Kidney epithelial cell (primary cell): ENCODE measurements at regions not wholly inside any gene's neighbourhood (a gene's known extent, or its start where the extent isn't known, plus 50 kb on each side); places are given as distances from the start of the nearest gene placed in this dataset.
"Not testable (repeated sequence)": the region's sequence is repeated elsewhere in the genome, so short reads cannot be mapped to it uniquely, and the experiment has no call there.

Experiments used
- DNase-seq: peaks from one replicate; pipeline ENCODE4 v3.0.0-alpha.2; 2010; ENCODE audit warnings: low read depth
- H3K27me3 ChIP-seq: 2 replicates; pipeline ENCODE4 v1.6.0; 2011; ENCODE audit warnings: low read length; ENCODE audit not compliant: control insufficient read depth, insufficient read depth
- H3K36me3 ChIP-seq: 2 replicates; pipeline ENCODE4 v1.5.1; 2011; ENCODE audit warnings: low read length; ENCODE audit not compliant: control insufficient read depth, insufficient read depth
- H3K4me3 ChIP-seq: 2 replicates; pipeline ENCODE4 v1.5.1; 2011; ENCODE audit warnings: low read depth, mild to moderate bottlenecking, control low read depth, low read length
- TF ChIP-seq, protein P1 (sequence below): IDR thresholded peaks from 2 replicates; pipeline ENCODE4 v1.5.1; 2011; ENCODE audit warnings: mild to moderate bottlenecking, moderate library complexity, low read length, control low read depth, inconsistent platforms; ENCODE audit not compliant: insufficient read depth, poor library complexity, severe bottlenecking

- TF ChIP-seq, protein P1, sequence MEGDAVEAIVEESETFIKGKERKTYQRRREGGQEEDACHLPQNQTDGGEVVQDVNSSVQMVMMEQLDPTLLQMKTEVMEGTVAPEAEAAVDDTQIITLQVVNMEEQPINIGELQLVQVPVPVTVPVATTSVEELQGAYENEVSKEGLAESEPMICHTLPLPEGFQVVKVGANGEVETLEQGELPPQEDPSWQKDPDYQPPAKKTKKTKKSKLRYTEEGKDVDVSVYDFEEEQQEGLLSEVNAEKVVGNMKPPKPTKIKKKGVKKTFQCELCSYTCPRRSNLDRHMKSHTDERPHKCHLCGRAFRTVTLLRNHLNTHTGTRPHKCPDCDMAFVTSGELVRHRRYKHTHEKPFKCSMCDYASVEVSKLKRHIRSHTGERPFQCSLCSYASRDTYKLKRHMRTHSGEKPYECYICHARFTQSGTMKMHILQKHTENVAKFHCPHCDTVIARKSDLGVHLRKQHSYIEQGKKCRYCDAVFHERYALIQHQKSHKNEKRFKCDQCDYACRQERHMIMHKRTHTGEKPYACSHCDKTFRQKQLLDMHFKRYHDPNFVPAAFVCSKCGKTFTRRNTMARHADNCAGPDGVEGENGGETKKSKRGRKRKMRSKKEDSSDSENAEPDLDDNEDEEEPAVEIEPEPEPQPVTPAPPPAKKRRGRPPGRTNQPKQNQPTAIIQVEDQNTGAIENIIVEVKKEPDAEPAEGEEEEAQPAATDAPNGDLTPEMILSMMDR, result no peak
- peaks cover 2% of the 10 kb centered on the region for H3K27me3 ChIP-seq
Measured at GRCh38 chr2:105539331-105539730, 140.5 kb upstream of the FHL2 start.

GRCh38 chr2:105538840-105539239 is 140.0 kb upstream of the FHL2 start:
- DNase-seq, result no peak
- no peaks in the 10 kb centered on the region for H3K36me3 ChIP-seq
- no peak overlapping the region for H3K4me3 ChIP-seq
- TF ChIP-seq, protein P1, result no peak
- peaks cover 2% of the 10 kb centered on the region for H3K27me3 ChIP-seq

More at GRCh38 chr2:105539331-105539730, 140.5 kb upstream of the FHL2 start:
- no peaks in the 10 kb centered on the region for H3K36me3 ChIP-seq
- DNase-seq, result no peak
- H3K4me3 ChIP-seq, result no peak overlapping the region

DNA sequence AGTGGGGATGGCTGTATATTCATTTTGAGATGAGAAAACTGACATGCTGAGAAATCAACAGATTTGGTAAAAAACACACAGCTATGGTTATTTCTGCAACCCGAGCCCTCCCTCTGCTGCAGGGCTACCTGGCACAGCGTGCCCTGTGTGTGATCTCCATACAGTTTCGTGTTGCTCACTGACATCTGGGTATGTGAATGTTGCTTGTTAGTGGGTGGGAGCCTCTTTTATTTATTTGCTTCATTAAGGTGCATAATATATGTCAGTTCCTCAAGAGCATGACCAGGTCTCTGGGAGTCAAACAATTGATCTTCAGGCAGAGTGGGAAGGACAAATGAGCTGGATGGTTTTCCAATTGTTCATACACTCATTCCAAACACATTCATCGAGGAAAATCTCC is 139.1 kb upstream of the FHL2 start:
- TF ChIP-seq, protein P1, result no peak
- Histone ChIP-seq H3K36me3 (no peaks in the 10 kb centered on the region), H3K27me3 (peaks cover 2% of the 10 kb centered on the region), H3K4me3 (no peak overlapping the region)
- no peak for DNase-seq

- H3K36me3 ChIP-seq, result no peaks in the 10 kb centered on the region
- no peak for DNase-seq
- TF ChIP-seq, protein P1, result no peak
- H3K27me3 ChIP-seq, result peaks cover 2% of the 10 kb centered on the region
- H3K4me3 ChIP-seq, result no peak overlapping the region
Measured at GRCh38 chr2:105537466-105537865, 138.6 kb upstream of the FHL2 start.

- no peak overlapping the region for H3K4me3 ChIP-seq
- DNase-seq, result no peak
- peaks cover 2% of the 10 kb centered on the region for H3K27me3 ChIP-seq
- TF ChIP-seq, protein P1, result no peak
- no peaks in the 10 kb centered on the region for H3K36me3 ChIP-seq
Measured at GRCh38 chr2:105536175-105536574, 137.3 kb upstream of the FHL2 start.

GRCh38 chr2:105529258-105529657 is 130.4 kb upstream of the FHL2 start:
- not testable (repeated sequence) for H3K4me3 ChIP-seq, H3K27me3 ChIP-seq, DNase-seq, H3K36me3 ChIP-seq
